ENCODE measurements at regions not wholly inside any gene's neighbourhood (a gene's known extent, or its start where the extent isn't known, plus 50 kb on each side); places are given as distances from the start of the nearest gene placed in this dataset.

DNA sequence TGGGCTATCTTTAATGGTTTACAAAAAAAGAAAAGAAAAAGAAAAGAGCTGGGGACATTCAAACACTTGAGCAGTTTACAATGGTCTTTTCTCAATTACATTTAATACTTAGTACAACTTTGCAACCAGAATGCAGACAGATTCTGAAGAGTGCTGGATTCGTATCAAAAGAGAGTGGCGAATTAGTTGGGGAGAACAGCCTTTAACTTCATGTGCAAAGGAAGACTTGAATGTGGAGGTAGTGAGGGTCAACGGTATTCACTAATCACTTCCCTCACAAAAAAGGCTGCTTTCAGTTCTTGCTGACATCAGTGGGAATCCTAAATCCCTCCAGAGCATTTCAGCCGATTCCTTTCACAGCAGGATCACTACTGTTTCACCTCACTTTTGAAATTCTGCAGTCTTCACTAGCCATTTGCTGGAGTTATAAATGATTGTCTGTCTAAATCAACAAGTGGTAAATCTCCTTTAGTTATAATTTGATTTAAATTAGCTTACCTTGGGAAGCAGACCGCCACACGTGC, 323.0 kb upstream of the SEMA6D start:
- TF ChIP-seq MAX (IDR thresholded peaks at IDR 0.05): no peak
- no peak for TF ChIP-seq USF1 (IDR thresholded peaks at IDR 0.05)
